ENCODE measurements at regions not wholly inside any gene's neighbourhood (a gene's known extent, or its start where the extent isn't known, plus 50 kb on each side); places are given as distances from the start of the nearest gene placed in this dataset.

- no peak for DNase-seq
- CTCF ChIA-PET: no interaction called here
- intact Hi-C loops (cut with micrococcal nuclease; ENCODE audit: unreplicated experiment): no loop called here
- Mint-ChIP-seq H3K36me3 (ENCODE audit: insufficient read depth, unreplicated experiment) (peaks cover 6% of the 10 kb centered on the region), H3K27ac (ENCODE audit: unreplicated experiment) (no peak overlapping the region), H3K27me3 (ENCODE audit: insufficient read depth, unreplicated experiment) (peaks cover 7% of the 10 kb centered on the region), H3K4me3 (ENCODE audit: unreplicated experiment) (no peak overlapping the region), H3K9me3 (ENCODE audit: unreplicated experiment) (no peaks in the 10 kb centered on the region), H3K4me1 (ENCODE audit: low read depth, unreplicated experiment) (no peaks in the 10 kb centered on the region)
- no peak for TF ChIP-seq CTCF (IDR thresholded peaks at IDR 0.05; ENCODE audit: insufficient read depth in 1 of 2, low read depth in 1 of 2, low read length in 1 of 2, severe bottlenecking in 1 of 2, unreplicated experiment in 1 of 2)
- no TSS peak for BruUV-seq (replicated peaks)
- H3K27me3 ChIP-seq (replicated peaks; ENCODE audit: control insufficient read depth, insufficient read depth, low read length): no peaks in the 10 kb centered on the region
- POLR2A ChIA-PET: no interaction called here
- no peaks in the 10 kb centered on the region for H3K9me3 ChIP-seq
- no peaks in the 10 kb centered on the region for H3K36me3 ChIP-seq (ENCODE audit: control insufficient read depth, insufficient read depth, low read length)
- H3K4me3 ChIP-seq (ENCODE audit: low read depth, low read length): no peak overlapping the region
- H3K4me1 ChIP-seq: no peaks in the 10 kb centered on the region
Measured at GRCh38 chr21:14657241-14658008, 111.3 kb upstream of the SAMSN1 start.

GRCh38 chr21:14646893-14647292, 100.8 kb upstream of the SAMSN1 start:
- Histone ChIP-seq H3K36me3 (ENCODE audit: control insufficient read depth, insufficient read depth, low read length) (no peaks in the 10 kb centered on the region), H3K4me1 (no peaks in the 10 kb centered on the region), H3K9me3 (no peaks in the 10 kb centered on the region), H3K4me3 (ENCODE audit: low read depth, low read length) (no peak overlapping the region), H3K27me3 (replicated peaks; ENCODE audit: control insufficient read depth, insufficient read depth, low read length) (no peaks in the 10 kb centered on the region)
- ChIA-PET POLR2A (no interaction called here), CTCF (no interaction called here)
- no peak overlapping the region for H3K4me3 Mint-ChIP-seq (ENCODE audit: unreplicated experiment)
- BruUV-seq (replicated peaks): no TSS peak
- intact Hi-C loops (cut with micrococcal nuclease; ENCODE audit: unreplicated experiment): no loop called here
- no peaks in the 10 kb centered on the region for H3K27me3 Mint-ChIP-seq (ENCODE audit: insufficient read depth, unreplicated experiment)
- no peak for TF ChIP-seq CTCF (IDR thresholded peaks at IDR 0.05; ENCODE audit: insufficient read depth in 1 of 2, low read depth in 1 of 2, low read length in 1 of 2, severe bottlenecking in 1 of 2, unreplicated experiment in 1 of 2)
- no peak for DNase-seq
- H3K9me3 Mint-ChIP-seq (ENCODE audit: unreplicated experiment): peaks cover 18% of the 10 kb centered on the region
- no peaks in the 10 kb centered on the region for H3K4me1 Mint-ChIP-seq (ENCODE audit: low read depth, unreplicated experiment)
- no peak overlapping the region for H3K27ac Mint-ChIP-seq (ENCODE audit: unreplicated experiment)
- no peaks in the 10 kb centered on the region for H3K36me3 Mint-ChIP-seq (ENCODE audit: insufficient read depth, unreplicated experiment)

GRCh38 chr21:14645702-14646101, 99.6 kb upstream of the SAMSN1 start:
- Histone ChIP-seq H3K4me1 (no peaks in the 10 kb centered on the region), H3K27me3 (replicated peaks; ENCODE audit: control insufficient read depth, insufficient read depth, low read length) (no peaks in the 10 kb centered on the region), H3K4me3 (ENCODE audit: low read depth, low read length) (no peak overlapping the region), H3K9me3 (no peaks in the 10 kb centered on the region), H3K36me3 (ENCODE audit: control insufficient read depth, insufficient read depth, low read length) (no peaks in the 10 kb centered on the region)
- Mint-ChIP-seq H3K4me3 (ENCODE audit: unreplicated experiment) (no peak overlapping the region), H3K36me3 (ENCODE audit: insufficient read depth, unreplicated experiment) (no peaks in the 10 kb centered on the region), H3K4me1 (ENCODE audit: low read depth, unreplicated experiment) (no peaks in the 10 kb centered on the region), H3K9me3 (ENCODE audit: unreplicated experiment) (peaks cover 18% of the 10 kb centered on the region), H3K27me3 (ENCODE audit: insufficient read depth, unreplicated experiment) (no peaks in the 10 kb centered on the region), H3K27ac (ENCODE audit: unreplicated experiment) (no peak overlapping the region)
- intact Hi-C loops (cut with micrococcal nuclease; ENCODE audit: unreplicated experiment): no loop called here
- ChIA-PET CTCF (no interaction called here), POLR2A (no interaction called here)
- no peak for DNase-seq
- BruUV-seq (replicated peaks): no TSS peak
- no peak for TF ChIP-seq CTCF (IDR thresholded peaks at IDR 0.05; ENCODE audit: insufficient read depth in 1 of 2, low read depth in 1 of 2, low read length in 1 of 2, severe bottlenecking in 1 of 2, unreplicated experiment in 1 of 2)

Data from Caco-2 (cell line).